GM19238 (cell line): ENCODE measurements at regions not wholly inside any gene's neighbourhood (a gene's known extent, or its start where the extent isn't known, plus 50 kb on each side); places are given as distances from the start of the nearest gene placed in this dataset.
"Not testable (repeated sequence)": the region's sequence is repeated elsewhere in the genome, so short reads cannot be mapped to it uniquely, and the experiment has no call there.

Experiments used
- DNase-seq: peaks from one replicate; pipeline ENCODE4 v3.0.0; 2011; ENCODE audit warnings: low spot score; ENCODE audit not compliant: insufficient read length

GRCh38 chr5:152056931-152057330 is 132.3 kb upstream of the GLRA1 start:
- no peak for DNase-seq

DNA sequence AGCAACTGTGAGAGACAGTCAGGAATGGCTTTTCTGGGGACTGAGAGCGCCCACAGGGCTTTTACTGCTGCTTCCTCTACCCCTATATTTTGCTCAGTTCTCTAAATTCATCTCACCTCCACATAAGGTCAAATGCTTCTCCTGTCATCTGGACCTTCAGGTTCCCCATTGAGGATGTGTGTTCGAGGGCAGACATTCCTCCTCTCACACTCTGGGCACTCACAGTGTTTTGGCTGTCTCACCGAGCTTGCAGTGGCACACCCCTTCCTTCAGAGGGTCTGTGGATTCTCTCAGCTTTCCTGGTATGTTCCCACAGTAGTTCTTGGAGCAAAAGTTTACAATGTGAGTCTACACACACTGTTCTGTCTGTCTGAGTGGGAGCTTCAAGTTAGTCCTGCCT is 127.8 kb upstream of the GLRA1 start:
- no peak for DNase-seq

- no peak for DNase-seq
Observed at GRCh38 chr5:152051499-152052454, 127.1 kb upstream of the GLRA1 start.

- DNase-seq, result no peak
Observed at GRCh38 chr5:152046361-152046760, 121.7 kb upstream of the GLRA1 start.

GRCh38 chr5:152038856-152039255 is 114.2 kb upstream of the GLRA1 start:
- DNase-seq, result not testable (repeated sequence)

DNA sequence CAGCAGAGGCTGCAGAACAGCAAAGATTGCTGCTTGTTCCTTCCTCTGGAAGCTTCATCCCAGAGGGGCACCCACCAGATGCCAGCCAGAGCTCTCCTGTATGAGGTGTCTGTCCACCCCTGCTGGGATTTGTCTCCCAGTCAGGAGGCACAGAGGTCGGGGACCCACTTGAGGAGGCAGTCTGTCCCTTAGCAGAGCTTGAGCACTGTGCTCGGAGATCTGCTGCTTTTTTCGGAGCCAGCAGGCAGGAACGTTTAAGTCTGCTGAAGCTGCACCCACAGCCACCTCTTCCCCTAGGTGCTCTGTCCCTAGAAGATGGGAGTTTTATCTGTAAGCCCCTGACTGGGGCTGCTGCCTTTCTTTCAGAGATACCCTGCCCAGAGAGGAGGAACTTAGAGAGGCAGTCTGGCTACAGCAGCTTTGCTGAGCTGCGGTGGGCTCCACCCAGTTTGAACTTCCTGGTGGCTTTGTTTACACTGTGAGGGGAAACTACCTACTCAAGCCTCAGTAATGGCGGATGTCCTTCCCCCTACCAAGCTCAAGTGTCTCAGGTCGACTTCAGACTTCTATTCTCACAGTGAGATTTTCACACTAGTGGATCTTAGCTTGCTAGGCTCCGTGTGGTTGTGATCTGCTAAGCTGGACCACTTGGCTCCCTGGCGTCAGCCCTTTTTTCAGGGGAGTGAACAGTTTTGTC is 101.8 kb upstream of the GLRA1 start:
- DNase-seq, result not testable (repeated sequence)

DNA sequence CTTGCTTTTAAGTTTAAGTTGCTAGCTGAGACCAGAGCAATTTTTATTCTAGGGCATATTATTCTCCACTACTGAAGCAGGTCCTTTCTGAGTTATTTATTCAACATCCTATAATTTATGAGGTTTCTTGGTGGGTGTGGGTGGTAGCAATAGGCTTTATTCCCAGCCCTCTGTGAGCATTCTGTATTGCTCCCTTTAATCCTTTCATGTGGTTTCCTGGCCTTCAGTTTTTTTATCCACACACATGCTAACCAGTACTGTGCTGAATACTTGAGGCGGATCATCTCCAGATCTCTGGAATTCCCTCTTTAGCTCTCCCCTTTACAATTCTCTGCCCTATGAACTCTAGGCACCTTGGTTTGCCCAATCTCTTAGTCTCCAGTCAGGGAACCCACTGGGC is 91.8 kb upstream of the GLRA1 start:
- no peak for DNase-seq

GRCh38 chr5:152007653-152008335 is 83.1 kb upstream of the GLRA1 start:
- DNase-seq, result no peak

GRCh38 chr5:152004095-152004494 is 79.4 kb upstream of the GLRA1 start:
- DNase-seq, result no peak
